ENCODE measurements at regions not wholly inside any gene's neighbourhood (a gene's known extent, or its start where the extent isn't known, plus 50 kb on each side); places are given as distances from the start of the nearest gene placed in this dataset.

DNA sequence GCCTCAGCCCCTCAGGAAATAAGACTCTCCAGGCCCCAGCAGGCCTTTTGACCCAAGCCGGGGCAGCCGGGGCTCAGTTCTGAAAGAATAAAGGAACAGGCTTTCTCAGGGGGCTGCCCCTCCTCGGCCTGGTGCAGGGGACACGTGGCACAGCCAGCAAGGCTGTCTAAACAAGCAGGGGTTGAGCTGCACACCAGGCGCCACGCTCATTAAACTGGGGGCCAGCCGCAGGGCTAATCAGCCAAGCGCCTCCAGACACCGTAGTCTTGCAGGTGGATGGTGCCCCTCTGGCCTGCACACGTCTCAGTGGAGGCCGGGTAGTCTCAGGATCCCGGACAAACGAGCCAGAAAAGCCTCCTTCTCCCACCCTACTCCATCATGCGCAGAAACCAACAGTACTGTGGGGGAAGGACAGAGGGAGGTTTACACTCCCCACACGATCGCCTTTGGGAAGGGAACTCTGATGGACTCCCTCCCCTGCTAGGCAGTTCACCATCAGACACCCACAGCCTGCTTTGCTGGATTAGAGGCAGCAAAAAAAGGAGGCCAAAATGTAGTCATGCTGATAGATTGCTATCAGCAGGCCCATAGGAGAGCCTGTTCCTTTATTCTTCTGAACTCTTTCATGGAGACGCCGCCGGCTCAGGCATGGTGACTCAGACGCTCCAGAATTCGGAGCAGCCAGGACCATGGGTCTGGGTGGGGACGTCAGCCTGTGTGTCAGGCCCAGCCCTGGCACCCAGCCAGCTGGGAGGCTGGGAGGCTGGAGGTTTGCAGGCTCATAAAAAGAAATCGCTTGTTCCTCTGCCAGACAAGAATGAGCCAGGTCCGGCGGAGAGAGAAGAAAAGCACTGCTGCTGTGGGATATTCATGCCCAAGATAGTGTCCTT lies 342.4 kb downstream of the BCOR start:
- DNase-seq = no peak

- DNase-seq = no peak
Measured at GRCh38 chrX:39756086-39756883, 341.5 kb downstream of the BCOR start.

DNA sequence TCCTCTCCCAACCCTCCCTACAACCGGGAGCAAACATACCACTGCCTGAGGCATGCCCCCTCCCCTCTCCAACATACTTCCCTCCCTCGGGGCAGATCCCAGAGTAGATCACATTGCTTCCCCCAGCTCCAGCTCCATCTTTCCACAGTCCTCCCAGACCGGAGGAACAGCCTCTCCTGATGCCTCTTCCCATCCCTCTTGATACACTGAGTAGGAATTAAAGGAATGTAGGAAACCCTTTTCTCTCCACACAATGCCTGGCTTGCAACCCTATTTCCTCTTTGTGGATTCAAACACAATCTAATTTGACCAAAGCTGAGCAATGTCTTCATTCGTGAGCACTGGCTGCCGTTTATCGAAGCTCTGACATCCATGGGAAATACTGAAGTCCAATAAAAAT lies 339.8 kb downstream of the BCOR start:
- DNase-seq = no peak

GRCh38 chrX:39758791-39759525 lies 338.8 kb downstream of the BCOR start:
- DNase-seq = no peak

GRCh38 chrX:39759526-39760224 lies 338.1 kb downstream of the BCOR start:
- DNase-seq = no peak

DNA sequence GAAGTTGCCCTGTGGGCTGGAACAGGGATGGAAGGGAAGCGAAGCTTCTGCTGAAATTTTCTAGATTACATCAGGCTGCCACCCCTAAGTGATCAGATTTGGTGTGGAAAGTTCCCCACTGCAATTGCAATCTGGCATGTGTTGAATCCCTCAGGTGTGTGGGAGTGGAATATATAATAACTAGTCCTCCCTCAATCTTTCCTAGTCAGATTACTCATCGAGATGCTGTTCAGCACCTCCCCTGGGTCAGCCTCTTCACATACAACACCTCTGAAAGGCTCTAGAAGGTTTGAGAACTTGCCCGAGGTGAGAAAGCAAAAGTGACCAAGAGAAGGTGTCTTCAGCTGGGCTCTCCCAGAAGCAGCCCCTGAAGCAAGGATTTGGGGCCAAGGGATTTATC lies 336.8 kb downstream of the BCOR start:
- DNase-seq = no peak

DNA sequence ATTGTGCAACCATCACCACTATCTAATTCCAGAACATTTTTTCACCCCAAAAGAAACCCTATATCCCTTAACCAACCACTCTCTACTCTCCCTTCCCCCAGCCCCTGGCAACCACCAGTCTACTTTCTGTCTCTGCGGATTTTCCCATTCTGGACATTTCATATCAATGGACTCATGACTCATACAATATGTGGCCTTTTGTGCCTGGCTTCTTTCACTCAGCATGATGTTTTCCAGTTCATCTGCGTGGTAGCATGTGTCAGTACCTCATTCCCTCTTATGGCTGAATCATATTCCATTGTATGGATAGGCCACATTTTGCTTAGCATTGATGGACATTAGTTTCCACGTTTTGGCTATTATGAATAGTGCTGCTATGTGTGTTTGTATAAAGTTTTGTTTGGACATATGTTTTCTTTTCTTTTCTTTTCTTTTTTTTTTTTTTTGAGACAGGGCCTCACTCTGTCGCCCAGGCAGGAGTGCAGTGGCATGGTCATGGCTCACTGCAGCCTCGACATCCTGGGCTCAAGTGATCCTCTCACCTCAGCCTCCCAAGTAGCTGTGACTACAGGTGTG lies 335.4 kb downstream of the BCOR start:
- no peak for DNase-seq

GRCh38 chrX:39764441-39764914 lies 333.3 kb downstream of the BCOR start:
- DNase-seq = no peak

DNA sequence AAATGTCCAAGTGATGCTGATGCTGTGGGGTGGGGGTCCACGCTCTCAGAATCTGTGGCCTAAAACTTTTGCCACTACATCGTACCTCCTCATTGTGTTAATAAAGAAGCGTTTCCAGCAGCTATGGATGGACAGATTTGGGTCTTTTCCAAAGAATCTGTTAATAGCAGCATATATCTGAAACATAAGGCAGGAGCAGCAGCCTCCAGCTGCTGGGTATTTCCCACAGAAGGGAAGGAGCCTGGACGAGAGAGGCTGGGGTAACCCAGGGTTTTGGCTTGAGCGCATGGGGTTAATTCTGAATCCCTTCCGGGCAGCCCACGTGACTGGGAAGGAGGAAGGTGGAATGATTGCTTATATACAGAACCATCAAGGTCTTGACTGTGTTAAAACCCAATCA lies 332.4 kb downstream of the BCOR start:
- DNase-seq = no peak

DNA sequence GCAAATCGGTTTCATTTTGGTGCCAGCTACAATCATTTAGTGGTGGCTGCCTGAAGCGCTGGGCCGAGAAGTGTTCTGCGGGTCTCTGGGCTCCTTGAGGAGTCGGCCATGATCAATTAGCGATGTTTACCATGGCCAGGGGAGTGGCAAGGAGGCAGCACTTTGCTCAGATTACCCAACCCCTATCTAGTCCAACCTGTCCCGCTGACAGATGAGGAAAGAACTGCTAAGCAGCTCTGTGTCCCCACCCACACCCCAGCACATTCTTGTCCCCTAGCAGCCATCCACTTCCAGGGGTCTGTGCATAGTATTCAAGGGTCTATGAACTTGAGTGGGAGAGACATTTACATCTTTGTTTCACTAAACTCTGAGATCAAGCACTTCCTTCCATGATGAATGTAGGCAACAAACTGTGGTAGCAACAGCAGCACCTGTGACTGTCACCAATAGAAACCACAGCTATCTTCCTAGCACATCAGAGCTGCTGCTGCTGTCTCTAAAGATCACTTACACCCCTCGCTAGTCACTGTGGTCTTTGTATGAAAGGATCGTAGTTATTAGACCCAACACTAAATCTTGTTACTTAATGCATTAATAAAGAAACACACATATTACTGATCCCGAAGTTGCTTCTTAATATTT lies 331.6 kb downstream of the BCOR start:
- no peak for DNase-seq

GRCh38 chrX:39766855-39767254 lies 330.9 kb downstream of the BCOR start:
- no peak for DNase-seq

DNA sequence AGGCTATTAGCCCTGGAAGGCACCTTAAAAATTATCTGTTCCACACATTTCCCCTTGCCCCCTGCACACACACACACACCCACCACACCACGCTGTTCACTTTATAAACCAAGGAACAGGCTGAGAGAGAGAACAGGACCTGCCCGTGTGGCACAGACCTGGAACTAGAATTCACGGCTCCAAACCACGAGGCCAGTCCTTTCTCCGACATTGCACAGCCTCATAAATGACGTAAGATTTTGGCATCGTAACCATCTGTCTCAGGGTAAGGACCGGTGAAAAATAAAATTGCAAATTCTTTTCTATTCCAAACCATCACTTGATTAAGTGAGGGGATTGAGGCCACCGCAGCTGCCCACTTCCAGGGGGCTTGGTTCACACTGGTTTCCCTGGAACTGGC lies 330.3 kb downstream of the BCOR start:
- no peak for DNase-seq

DNA sequence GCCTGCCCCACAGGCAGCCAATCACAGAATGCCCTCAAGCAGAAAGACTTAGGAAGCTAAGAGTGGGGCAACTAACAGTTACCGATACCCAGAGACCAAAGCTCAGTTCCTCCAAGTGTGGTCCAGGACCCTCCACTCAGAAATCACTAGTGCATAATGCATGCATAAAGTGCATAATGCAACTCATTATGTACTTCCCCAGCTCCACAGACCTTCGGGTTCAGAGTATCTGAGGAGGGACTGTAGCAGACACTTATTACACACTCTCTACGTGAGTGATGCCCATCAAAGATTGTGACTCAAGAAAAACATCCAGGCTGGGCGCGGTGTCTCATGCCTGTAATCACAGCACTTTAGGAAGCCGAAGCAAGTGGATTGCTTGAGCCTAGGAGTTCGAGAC lies 328.0 kb downstream of the BCOR start:
- no peak for DNase-seq

- no peak for DNase-seq
Measured at GRCh38 chrX:39771089-39771488, 326.7 kb downstream of the BCOR start.

- peak; percentile 64 to 68 for DNase-seq
Measured at GRCh38 chrX:39772057-39772832, 325.5 kb downstream of the BCOR start.

GRCh38 chrX:39773150-39773549 lies 324.6 kb downstream of the BCOR start:
- no peak for DNase-seq

- DNase-seq = no peak
Measured at GRCh38 chrX:39773923-39774773, 323.6 kb downstream of the BCOR start.

- no peak for DNase-seq
Measured at GRCh38 chrX:39774774-39775328, 322.9 kb downstream of the BCOR start.

- no peak for DNase-seq
Measured at GRCh38 chrX:39777623-39778025, 320.1 kb downstream of the BCOR start.

Measured in AML-193 (cell line).